BE2C (cell line): ENCODE measurements at regions not wholly inside any gene's neighbourhood (a gene's known extent, or its start where the extent isn't known, plus 50 kb on each side); places are given as distances from the start of the nearest gene placed in this dataset.

Source experiments
- DNase-seq: peaks from one replicate; pipeline ENCODE4 v3.0.0-alpha.2; 2020
- H3K27me3 ChIP-seq: fragments of 250-450 bp; sonication (Bioruptor Pico); 2 replicates; pipeline ENCODE4 v1.5.1; 2020; ENCODE audit warnings: mild to moderate bottlenecking
- H3K36me3 ChIP-seq: fragments of 250-450 bp; sonication (Bioruptor Pico); 2 replicates; pipeline ENCODE4 v1.5.1; 2020; ENCODE audit warnings: mild to moderate bottlenecking
- H3K4me1 ChIP-seq: fragments of 250-450 bp; sonication (Bioruptor Pico); 2 replicates; pipeline ENCODE4 v1.5.1; 2020
- H3K4me3 ChIP-seq: 2 replicates; pipeline ENCODE4 v1.5.1; 2011; ENCODE audit warnings: low read depth, low read length
- H3K9me3 ChIP-seq: fragments of 250-450 bp; sonication (Bioruptor Pico); 2 replicates; pipeline ENCODE4 v1.5.1; 2020
- CTCF ChIP-seq: IDR thresholded peaks from 2 replicates; pipeline ENCODE4 v1.5.1; 2012; ENCODE audit warnings: mild to moderate bottlenecking, low read depth, low read length

- TF ChIP-seq CTCF: no peak
- Histone ChIP-seq H3K9me3 (no peaks in the 10 kb centered on the region; the same call in 1 of the 2 replicates), H3K36me3 (no peaks in the 10 kb centered on the region), H3K27me3 (no peaks in the 10 kb centered on the region), H3K4me3 (no peak overlapping the region), H3K4me1 (no peaks in the 10 kb centered on the region)
- DNase-seq: no peak
Measured at GRCh38 chr14:84826294-84826693, 703.6 kb upstream of the FLRT2 start.

GRCh38 chr14:84850595-84850994, 679.3 kb upstream of the FLRT2 start:
- TF ChIP-seq CTCF: no peak
- Histone ChIP-seq H3K36me3 (no peaks in the 10 kb centered on the region), H3K4me1 (no peaks in the 10 kb centered on the region), H3K4me3 (no peak overlapping the region), H3K27me3 (no peaks in the 10 kb centered on the region), H3K9me3 (no peaks in the 10 kb centered on the region)
- DNase-seq: no peak

GRCh38 chr14:84856751-84857534, 673.0 kb upstream of the FLRT2 start:
- no peak for DNase-seq
- TF ChIP-seq CTCF: no peak
- no peaks in the 10 kb centered on the region for H3K4me1 ChIP-seq
- no peaks in the 10 kb centered on the region for H3K27me3 ChIP-seq
- H3K4me3 ChIP-seq: no peak overlapping the region
- H3K9me3 ChIP-seq: no peaks in the 10 kb centered on the region; the same call in 1 of the 2 replicates
- H3K36me3 ChIP-seq: no peaks in the 10 kb centered on the region

- no peak overlapping the region for H3K4me3 ChIP-seq
- no peaks in the 10 kb centered on the region; the same call in 1 of the 2 replicates for H3K9me3 ChIP-seq
- H3K36me3 ChIP-seq: no peaks in the 10 kb centered on the region
- no peaks in the 10 kb centered on the region for H3K27me3 ChIP-seq
- no peak for DNase-seq
- TF ChIP-seq CTCF: no peak
- no peaks in the 10 kb centered on the region for H3K4me1 ChIP-seq
Measured at GRCh38 chr14:84857571-84857970, 672.4 kb upstream of the FLRT2 start.

GRCh38 chr14:84859116-84859515, 670.8 kb upstream of the FLRT2 start:
- no peaks in the 10 kb centered on the region for H3K36me3 ChIP-seq

More at GRCh38 chr14:84859116-84859515, 670.8 kb upstream of the FLRT2 start:
- H3K9me3 ChIP-seq: no peaks in the 10 kb centered on the region; the same call in 1 of the 2 replicates
- H3K4me3 ChIP-seq: no peak overlapping the region
- TF ChIP-seq CTCF: no peak
- no peaks in the 10 kb centered on the region for H3K27me3 ChIP-seq
- no peak for DNase-seq
- no peaks in the 10 kb centered on the region for H3K4me1 ChIP-seq
